Myocyte (in vitro differentiated cells): ENCODE measurements at regions not wholly inside any gene's neighbourhood (a gene's known extent, or its start where the extent isn't known, plus 50 kb on each side); places are given as distances from the start of the nearest gene placed in this dataset.

Experiments
- DNase-seq: peaks from one replicate; pipeline ENCODE4 v3.0.0-alpha.2; 2012; ENCODE audit warnings: low read depth

DNA sequence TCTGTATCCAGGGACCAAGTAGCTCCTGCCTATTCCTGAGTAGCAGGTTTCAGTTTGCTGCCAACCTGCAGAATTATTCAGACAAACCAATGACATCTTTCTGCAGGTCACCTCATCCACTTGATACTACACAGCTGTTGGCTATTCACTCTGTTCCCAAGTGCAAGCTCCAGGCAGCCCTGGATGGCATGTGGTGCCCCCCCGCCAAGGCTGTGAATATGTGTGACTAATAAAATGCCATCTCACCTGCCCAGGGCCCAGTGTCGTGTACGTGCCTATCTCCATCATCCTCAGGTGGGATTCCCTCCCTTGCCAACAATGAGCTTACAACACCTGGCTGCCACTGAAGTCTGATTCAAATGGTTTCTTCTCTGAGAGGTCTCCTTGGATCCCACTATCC is 125.8 kb downstream of the RAB11FIP2 start:
- DNase-seq, result no peak

DNA sequence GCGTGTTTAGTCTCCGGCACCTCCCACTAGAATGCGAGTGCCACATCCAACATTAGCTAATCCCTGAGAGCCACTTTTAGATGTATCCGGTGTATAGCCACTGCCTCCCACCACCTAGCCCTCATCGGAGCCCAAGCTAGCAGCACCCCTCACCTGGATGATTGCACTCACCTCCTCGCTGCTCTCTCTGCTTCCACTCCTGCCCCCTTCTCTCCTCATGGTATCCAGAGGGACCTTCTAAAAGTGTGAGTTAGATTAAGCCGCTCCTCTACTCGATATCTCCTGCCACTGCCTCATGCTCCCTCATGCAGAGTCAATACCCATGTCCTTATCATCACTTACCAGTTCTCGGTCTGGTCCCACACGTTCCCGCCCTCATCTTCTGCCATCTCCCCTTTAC is 125.3 kb downstream of the RAB11FIP2 start:
- no peak for DNase-seq

GRCh38 chr10:117924820-117925219 is 121.9 kb downstream of the RAB11FIP2 start:
- no peak for DNase-seq

- no peak for DNase-seq
These were observed 121.4 kb downstream of the RAB11FIP2 start for GRCh38 chr10:117925369-117925768.

GRCh38 chr10:117926491-117926890 is 120.2 kb downstream of the RAB11FIP2 start:
- no peak for DNase-seq

DNA sequence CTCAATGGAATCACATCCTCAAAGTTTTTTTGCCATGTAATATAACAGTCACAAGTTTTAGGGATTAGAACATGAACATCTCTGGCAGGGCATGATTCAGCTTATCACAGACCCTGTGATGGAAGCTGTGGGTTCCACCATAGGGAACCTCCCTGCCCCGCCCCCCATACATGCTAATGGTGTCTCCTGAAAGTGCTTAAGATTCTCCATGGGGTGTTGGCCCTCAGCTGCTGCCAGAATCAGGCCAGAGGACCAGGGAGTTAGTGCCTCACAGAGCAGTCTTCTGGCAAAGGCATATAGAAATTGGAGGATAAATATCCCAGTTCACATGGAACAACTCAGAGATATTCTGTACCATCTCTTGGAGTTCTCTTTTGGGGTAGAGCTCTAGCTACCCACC is 119.4 kb downstream of the RAB11FIP2 start:
- DNase-seq, result no peak

DNA sequence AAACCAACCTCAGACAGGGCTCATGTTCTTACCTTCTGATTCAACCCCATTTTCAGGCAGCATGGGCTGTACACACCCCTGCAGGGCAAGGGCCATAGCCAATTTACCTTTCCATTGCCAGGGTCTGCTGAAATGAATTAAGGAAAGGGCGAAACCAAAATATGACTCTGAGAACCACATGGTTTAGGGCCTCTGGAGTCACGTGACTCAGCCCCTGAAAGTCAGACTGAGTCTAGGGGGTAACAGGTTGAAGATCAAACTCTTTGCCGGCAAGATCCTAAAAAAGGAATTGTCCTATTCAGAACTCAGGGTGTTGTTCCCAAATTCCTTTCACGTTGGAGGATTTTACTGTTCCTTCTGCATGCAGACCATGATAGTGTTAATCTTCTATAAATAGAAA is 118.9 kb downstream of the RAB11FIP2 start:
- no peak for DNase-seq

DNA sequence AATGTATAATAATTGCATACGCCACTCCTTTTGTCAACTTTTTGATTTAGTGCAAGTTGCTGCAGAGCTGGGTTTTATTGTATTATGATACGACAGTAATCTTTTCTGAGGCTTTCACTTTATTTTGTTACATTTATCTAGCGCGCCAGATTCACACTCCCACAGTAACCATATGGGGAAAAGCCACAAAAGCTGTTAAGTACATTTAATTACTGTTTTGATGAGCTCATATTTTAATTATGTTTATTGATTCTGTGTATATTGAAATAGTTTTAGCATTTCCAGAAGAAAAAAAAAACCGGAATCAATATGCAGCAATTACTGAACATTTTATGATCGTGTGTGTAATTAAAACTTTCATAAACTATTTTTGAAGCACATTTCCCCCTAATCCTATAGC is 118.5 kb downstream of the RAB11FIP2 start:
- DNase-seq, result no peak

GRCh38 chr10:117928741-117929140 is 118.0 kb downstream of the RAB11FIP2 start:
- no peak for DNase-seq

DNA sequence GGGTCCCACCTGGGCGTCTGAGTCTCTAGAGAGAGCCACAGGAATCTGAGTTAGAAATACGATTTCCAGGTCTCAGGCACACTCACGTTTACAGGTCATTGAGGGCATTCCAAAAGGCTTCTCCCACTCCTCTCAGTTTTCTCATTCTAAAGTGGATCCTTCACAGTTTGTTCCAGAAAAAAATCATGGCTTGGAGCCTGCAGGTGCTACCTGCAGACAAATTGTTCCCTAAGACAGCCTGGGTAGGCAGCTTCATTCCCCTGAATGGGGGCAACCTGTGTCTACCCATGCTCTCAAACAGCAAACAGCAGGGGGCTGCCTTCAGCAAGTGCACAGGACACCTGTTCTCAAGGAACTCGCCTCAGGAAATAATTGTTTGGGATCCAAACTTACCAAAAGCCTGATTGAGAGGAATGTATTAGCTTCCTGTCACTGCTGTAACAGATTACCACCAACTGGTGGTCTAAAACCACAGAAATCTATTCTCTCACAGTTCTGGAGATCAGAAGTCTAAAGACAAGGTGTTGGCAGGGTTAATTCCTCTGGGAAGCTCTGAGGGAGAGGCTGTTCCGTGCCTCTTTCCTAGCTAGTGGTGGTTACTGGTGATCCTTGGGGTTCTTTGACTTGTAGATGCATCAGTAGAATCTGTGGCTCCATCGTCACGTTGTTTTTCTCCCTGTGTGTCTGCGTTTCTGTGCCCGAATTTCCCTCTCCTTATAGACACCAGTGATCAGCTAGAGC is 117.2 kb downstream of the RAB11FIP2 start:
- peak; percentile 10 for DNase-seq

DNA sequence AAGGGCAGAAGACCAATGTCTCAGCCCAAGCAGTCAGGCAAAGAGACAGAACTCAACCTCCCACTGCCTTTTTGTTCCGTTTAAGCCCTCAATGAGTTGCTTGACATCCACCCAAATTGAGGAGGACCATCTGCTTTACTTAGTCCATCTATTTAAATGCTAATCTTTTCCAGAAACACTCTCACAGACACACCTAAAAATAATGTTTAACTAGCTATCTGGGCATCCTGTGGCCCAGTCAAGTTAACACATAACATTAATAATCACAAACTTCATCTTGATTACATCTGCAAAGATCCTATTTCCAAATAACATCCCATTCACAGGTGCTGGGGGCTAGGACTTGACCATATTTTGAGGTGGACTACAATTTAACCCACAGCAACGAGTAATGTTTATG is 115.7 kb downstream of the RAB11FIP2 start:
- no peak for DNase-seq

GRCh38 chr10:117933036-117933435 is 113.7 kb downstream of the RAB11FIP2 start:
- no peak for DNase-seq

DNA sequence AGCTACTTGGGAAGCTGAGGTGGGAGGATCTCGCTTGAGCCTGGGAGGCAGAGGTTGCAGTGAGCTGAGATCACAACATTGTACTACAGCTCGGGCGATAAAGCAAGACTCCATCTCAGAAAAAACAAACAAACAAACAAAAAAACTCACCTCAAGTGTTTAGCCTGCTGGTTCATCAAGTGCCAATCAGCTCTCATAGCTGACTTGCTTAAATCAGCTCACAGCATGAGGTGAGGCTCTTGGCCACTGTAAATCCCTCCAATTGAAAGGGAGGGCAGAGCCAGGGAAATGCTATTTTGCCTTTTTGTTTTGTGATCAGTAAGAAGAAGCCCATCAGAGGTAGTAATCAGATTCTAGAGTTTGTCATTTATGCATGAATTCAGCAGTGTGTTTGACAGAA is 112.3 kb downstream of the RAB11FIP2 start:
- no peak for DNase-seq

DNA sequence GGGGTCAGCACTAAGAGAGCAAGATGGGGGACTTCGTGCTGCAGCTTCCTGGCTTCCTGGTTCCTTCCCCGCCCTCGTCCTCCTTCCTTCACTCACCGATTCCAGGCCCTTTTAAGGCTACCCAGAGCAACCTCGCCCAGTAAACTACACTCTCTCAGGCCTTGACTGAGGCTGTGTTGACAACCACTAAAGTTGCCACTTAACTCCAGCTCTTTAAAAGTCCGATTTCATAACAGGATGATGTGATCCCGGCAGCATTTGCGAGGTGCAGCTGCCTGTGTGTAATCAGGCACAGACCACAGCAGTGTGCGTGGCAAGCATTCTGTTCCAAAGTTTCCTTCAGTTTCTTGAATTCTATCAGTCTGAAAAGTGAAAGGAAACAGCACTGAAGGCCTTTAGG is 110.6 kb downstream of the RAB11FIP2 start:
- peak; percentile 80 for DNase-seq

DNA sequence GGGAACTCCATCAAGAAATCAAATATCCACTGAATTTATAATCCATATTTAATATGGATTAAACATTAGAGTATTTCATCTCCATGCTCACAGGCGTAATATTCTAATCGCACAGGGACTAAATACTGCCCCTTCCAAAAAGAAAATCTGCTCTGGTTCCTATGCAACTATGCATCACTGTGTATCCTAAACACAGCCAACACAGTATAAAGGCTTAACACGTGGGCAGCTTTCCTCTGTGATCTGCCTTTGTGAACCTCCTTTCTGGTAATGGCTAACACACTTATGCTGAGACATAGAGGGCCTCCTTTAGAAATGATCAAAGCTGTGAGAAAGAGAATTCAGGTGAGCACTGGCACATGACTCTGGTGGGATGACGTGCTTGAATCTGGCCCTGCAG is 110.2 kb downstream of the RAB11FIP2 start:
- no peak for DNase-seq

GRCh38 chr10:117936976-117937375 is 109.8 kb downstream of the RAB11FIP2 start:
- DNase-seq, result no peak

DNA sequence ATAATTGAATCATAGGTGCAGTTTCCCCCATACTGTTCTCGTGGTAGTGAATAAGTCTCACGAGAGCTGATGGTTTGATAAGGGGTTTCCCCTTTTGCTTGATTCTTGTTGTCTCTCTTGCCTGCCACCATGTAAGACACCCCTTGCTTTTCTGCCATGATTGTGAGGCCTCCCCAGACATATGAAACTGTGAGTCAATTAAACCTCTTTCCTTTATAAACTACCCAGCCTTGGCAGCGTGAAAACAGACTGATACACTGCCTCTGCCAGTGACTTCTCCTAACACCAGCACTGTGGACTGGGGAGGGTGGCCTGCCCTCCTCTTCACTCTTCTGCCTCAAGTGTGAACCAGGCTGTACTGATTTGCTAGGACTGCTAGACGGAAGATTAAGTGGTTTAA is 108.6 kb downstream of the RAB11FIP2 start:
- no peak for DNase-seq

DNA sequence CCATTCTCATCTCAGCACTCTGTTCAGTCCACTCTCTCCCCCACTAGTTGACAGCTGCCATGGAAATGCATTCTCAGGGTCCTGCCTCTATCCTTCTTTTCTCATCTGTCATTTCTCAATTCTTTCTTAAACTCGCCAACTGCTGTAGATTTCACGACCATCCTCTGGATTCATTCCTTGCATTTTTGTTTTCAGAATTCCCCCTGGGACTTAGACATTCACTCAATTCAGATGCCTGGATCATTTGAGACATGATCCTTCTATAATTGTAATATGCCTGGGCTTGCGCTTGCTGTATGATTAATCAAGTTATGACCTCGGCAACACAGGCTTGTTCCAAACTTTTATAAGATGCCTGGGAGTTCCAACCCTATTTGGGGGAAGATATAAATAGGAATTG is 104.5 kb downstream of the RAB11FIP2 start:
- DNase-seq, result peak; percentile 23

- no peak for DNase-seq
These were observed 101.9 kb downstream of the RAB11FIP2 start for GRCh38 chr10:117944676-117945447.

DNA sequence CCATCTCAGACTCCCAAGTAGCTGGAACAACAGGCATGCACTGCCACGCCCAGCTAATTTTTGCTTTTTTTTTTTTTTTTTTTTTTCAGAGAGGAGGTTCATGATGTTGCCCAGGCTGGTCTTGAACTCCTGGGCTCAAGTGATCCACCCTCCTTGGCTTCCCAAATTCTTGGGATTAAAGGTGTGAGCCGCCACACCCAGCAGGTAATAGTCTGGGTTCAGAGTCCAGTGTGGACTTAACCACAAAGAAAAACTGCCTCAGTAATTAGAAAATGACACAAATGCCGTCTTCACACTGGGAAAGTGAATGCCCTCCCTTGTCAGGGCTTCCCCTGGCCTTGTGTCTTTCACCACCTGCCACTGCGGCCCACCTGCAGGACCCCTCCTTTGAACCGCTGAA is 101.1 kb downstream of the RAB11FIP2 start:
- DNase-seq, result no peak

DNA sequence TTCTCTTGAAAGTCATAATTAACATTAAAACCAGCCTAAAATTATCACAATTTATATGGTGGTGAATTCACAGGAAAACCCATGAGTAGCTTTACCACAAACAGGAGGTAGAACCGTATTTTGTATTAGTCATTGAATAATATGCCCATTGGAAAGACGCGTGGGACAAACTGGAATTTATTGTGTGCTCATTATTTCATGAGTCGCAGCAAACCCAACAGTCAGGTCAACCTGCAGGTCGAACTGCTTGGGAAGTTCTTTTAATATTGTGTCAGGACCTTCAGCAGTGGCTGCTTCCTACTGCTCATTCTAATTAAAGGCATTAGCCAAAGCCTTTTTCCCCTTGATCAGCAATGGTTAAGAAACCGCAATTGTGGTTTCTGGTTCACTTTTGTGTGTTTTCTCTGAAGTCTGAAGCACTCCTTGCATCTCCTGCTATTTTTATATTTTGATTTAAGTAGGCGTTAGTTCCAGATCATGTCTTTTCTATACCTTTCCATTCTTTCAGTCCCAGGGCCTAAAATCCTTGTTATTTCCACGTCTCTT is 100.1 kb downstream of the RAB11FIP2 start:
- no peak for DNase-seq

- no peak for DNase-seq
These were observed 98.2 kb downstream of the RAB11FIP2 start for GRCh38 chr10:117948493-117948892.

GRCh38 chr10:117950408-117950807 is 96.3 kb downstream of the RAB11FIP2 start:
- no peak for DNase-seq
